Osteoblast (primary cell): ENCODE measurements at regions not wholly inside any gene's neighbourhood (a gene's known extent, or its start where the extent isn't known, plus 50 kb on each side); places are given as distances from the start of the nearest gene placed in this dataset.

Source experiments
- DNase-seq: peaks from one replicate; pipeline ENCODE4 v3.0.0; 2011; ENCODE audit warnings: low spot score, mixed read lengths; ENCODE audit not compliant: insufficient read length; ENCODE audit errors: missing footprints
- H2AFZ ChIP-seq: 2 replicates; pipeline ENCODE4 v1.6.0; 2011; ENCODE audit warnings: mild to moderate bottlenecking, low read length
- H3K27ac ChIP-seq: 2 replicates; pipeline ENCODE4 v1.5.1; 2011; ENCODE audit warnings: mild to moderate bottlenecking, low read depth, low read length, moderate library complexity
- H3K27me3 ChIP-seq: 2 replicates; pipeline ENCODE4 v1.6.0; 2012; ENCODE audit warnings: mild to moderate bottlenecking, control low read depth, inconsistent platforms, low read length, moderate library complexity; ENCODE audit not compliant: insufficient read depth
- H3K36me3 ChIP-seq: 2 replicates; pipeline ENCODE4 v1.5.1; 2011; ENCODE audit warnings: mild to moderate bottlenecking, low read length, control low read depth, moderate library complexity; ENCODE audit not compliant: insufficient read depth
- H3K4me1 ChIP-seq: 2 replicates; pipeline ENCODE4 v1.5.1; 2011; ENCODE audit warnings: mild to moderate bottlenecking, low read length, control low read depth, moderate library complexity; ENCODE audit not compliant: insufficient read depth
- H3K4me2 ChIP-seq: 2 replicates; pipeline ENCODE4 v1.6.0; 2011; ENCODE audit warnings: mild to moderate bottlenecking, low read length; ENCODE audit not compliant: insufficient read depth
- H3K4me3 ChIP-seq: fragments of 200-600 bp; sonication (generic); 3 replicates; pipeline ENCODE4 v1.5.1; 2012; ENCODE audit warnings: mild to moderate bottlenecking, low read length, inconsistent platforms; ENCODE audit not compliant: insufficient read depth
- H3K79me2 ChIP-seq: 2 replicates; pipeline ENCODE4 v1.6.0; 2012; ENCODE audit warnings: mild to moderate bottlenecking, low read length, control low read depth, inconsistent platforms; ENCODE audit not compliant: insufficient read depth
- H3K9me3 ChIP-seq: 2 replicates; pipeline ENCODE4 v1.5.1; 2011; ENCODE audit warnings: low read depth, low read length, control low read depth
- H4K20me1 ChIP-seq: 2 replicates; pipeline ENCODE4 v1.6.0; 2012; ENCODE audit warnings: mild to moderate bottlenecking, low read length, control low read depth; ENCODE audit not compliant: insufficient read depth
- TF ChIP-seq, protein P1 (sequence below): IDR thresholded peaks from 2 replicates; pipeline ENCODE4 v1.5.1; 2011; ENCODE audit warnings: mild to moderate bottlenecking, low read depth, low read length, moderate library complexity; ENCODE audit errors: extremely low read depth

DNA sequence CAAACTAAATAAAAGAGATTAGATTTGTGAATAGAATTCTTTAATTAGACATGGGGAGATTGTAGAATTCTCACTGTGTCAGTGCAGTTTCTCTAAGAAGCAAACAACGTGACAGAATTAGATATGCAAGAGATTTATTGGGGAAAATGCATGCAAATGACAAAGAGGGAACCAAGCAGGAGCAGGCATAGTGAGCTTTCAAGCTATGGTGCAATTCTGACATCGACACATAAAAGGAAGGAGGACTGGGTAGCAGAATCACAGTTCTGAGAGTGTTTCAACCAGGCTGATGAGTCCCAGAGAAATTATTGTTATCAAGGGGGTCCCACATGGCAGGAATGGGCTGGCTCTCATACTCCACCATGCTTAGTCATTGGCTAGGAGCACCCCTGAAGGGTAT is 338.4 kb downstream of the FIGN start:
- Histone ChIP-seq H3K9me3 (no peaks in the 10 kb centered on the region), H3K79me2 (no peaks in the 10 kb centered on the region), H3K4me2 (no peak overlapping the region), H2AFZ (no peak overlapping the region), H3K27me3 (no peaks in the 10 kb centered on the region), H3K4me1 (no peaks in the 10 kb centered on the region), H3K4me3 (no peak overlapping the region), H3K27ac (no peak overlapping the region), H4K20me1 (no peaks in the 10 kb centered on the region), H3K36me3 (no peaks in the 10 kb centered on the region)
- DNase-seq = no peak
- TF ChIP-seq, protein P1, sequence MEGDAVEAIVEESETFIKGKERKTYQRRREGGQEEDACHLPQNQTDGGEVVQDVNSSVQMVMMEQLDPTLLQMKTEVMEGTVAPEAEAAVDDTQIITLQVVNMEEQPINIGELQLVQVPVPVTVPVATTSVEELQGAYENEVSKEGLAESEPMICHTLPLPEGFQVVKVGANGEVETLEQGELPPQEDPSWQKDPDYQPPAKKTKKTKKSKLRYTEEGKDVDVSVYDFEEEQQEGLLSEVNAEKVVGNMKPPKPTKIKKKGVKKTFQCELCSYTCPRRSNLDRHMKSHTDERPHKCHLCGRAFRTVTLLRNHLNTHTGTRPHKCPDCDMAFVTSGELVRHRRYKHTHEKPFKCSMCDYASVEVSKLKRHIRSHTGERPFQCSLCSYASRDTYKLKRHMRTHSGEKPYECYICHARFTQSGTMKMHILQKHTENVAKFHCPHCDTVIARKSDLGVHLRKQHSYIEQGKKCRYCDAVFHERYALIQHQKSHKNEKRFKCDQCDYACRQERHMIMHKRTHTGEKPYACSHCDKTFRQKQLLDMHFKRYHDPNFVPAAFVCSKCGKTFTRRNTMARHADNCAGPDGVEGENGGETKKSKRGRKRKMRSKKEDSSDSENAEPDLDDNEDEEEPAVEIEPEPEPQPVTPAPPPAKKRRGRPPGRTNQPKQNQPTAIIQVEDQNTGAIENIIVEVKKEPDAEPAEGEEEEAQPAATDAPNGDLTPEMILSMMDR = no peak

DNA sequence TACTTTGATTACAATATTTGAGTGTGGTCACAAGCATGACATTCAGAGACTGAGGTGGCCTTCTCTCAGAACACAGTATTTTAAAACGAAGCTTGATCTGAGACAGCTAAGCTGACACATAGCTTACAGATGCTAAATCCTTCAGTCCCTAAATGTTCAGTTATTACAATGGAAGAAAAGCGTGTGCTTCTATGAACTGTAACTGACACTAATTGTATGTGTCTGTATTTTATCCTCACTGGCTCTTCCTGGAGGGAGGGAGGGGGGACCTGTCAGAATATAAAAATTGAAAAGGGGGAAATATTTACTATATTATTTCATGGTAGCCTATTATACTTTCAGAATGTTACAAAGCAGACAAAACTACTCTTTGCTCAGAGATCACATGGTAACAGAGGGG is 340.2 kb downstream of the FIGN start:
- Histone ChIP-seq H3K36me3 (no peaks in the 10 kb centered on the region), H3K79me2 (no peaks in the 10 kb centered on the region), H4K20me1 (no peaks in the 10 kb centered on the region), H3K9me3 (no peaks in the 10 kb centered on the region), H2AFZ (no peak overlapping the region), H3K4me3 (no peak overlapping the region), H3K4me2 (no peak overlapping the region), H3K27ac (no peak overlapping the region), H3K4me1 (no peaks in the 10 kb centered on the region), H3K27me3 (no peaks in the 10 kb centered on the region)
- no peak for DNase-seq
- TF ChIP-seq, protein P1 = no peak

DNA sequence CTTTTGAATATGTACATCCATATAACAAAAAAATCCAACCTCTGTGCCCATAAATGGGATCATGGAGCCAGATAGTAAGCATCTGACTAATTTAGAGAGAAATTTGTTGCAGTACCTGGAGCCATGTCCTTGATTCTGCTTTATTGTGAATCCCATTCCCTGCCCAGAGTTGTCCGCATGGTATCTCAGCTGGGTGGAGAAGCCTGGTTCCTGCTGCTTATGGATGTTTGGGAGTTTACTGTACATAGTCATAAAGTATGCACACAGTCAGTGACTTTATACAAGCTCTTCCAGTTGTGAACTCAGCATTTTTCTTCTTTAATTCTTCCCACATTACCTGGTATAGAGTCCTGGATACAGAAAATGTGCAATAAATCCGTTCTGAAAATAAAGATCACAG is 346.0 kb downstream of the FIGN start:
- Histone ChIP-seq H3K27ac (no peak overlapping the region), H3K36me3 (no peaks in the 10 kb centered on the region), H3K4me1 (no peaks in the 10 kb centered on the region), H3K79me2 (no peaks in the 10 kb centered on the region), H2AFZ (no peak overlapping the region), H4K20me1 (no peaks in the 10 kb centered on the region), H3K9me3 (no peaks in the 10 kb centered on the region), H3K4me2 (no peak overlapping the region), H3K27me3 (no peaks in the 10 kb centered on the region), H3K4me3 (no peak overlapping the region)
- TF ChIP-seq, protein P1 = no peak
- DNase-seq = no peak

DNA sequence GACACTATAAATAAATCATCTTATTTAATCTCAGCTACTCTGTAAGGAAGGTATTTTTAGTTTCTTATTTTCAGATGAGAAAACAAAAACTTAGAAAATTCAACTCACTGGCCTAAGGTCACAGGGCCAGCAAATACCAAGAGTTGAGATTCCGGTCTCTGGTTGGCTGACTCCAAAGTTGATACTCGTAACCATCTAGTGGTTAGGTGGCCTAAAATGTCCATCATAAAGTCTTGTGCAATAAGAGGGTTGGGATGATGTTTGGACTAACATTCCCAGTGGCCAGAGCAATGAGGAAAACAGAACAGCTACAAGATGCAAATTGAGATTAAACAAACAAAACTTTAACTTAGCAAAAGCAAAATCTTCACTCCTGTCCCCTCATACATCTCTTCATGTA is 360.3 kb downstream of the FIGN start:
- no peak overlapping the region for H2AFZ ChIP-seq
- no peaks in the 10 kb centered on the region for H3K36me3 ChIP-seq
- no peaks in the 10 kb centered on the region for H3K27me3 ChIP-seq
- DNase-seq = no peak
- no peaks in the 10 kb centered on the region for H3K79me2 ChIP-seq
- TF ChIP-seq, protein P1 = no peak
- H3K4me3 ChIP-seq = no peak overlapping the region
- no peak overlapping the region for H3K4me2 ChIP-seq
- no peaks in the 10 kb centered on the region for H3K9me3 ChIP-seq
- no peak overlapping the region for H3K27ac ChIP-seq
- no peaks in the 10 kb centered on the region for H4K20me1 ChIP-seq
- no peaks in the 10 kb centered on the region for H3K4me1 ChIP-seq
